ENCODE measurements at regions not wholly inside any gene's neighbourhood (a gene's known extent, or its start where the extent isn't known, plus 50 kb on each side); places are given as distances from the start of the nearest gene placed in this dataset.

GRCh38 chr11:22037505-22037904 is 155.4 kb upstream of the ANO5 start:
- TF ChIP-seq SIN3A (IDR thresholded peaks at IDR 0.05; ENCODE audit: borderline replicate concordance in 2 of 2, control insufficient read depth in 1 of 2, low read depth in 2 of 2, low read length in 2 of 2): no peak
- TF ChIP-seq NR2C2 (CRISPR knock-in tag; IDR thresholded peaks at IDR 0.05): no peak
- TF ChIP-seq NR2C2 (tag; IDR thresholded peaks at IDR 0.05): no peak
- no peak for TF ChIP-seq PML (IDR thresholded peaks at IDR 0.05; ENCODE audit: low read length)
- TF ChIP-seq TAF1 (IDR thresholded peaks at IDR 0.05; ENCODE audit: control insufficient read depth, extremely low read depth, insufficient read depth, low read length, severe bottlenecking): no peak
- no peak for TF ChIP-seq SIRT6 (IDR thresholded peaks at IDR 0.05; ENCODE audit: low read depth, low read length)
- TF ChIP-seq ZNF3 (CRISPR knock-in tag; IDR thresholded peaks at IDR 0.05): no peak
- no peak for TF ChIP-seq ZBTB8A (IDR thresholded peaks at IDR 0.05; ENCODE audit: partially characterized antibody)
- TF ChIP-seq SP1 (CRISPR knock-in tag; IDR thresholded peaks at IDR 0.05): no peak
- TF ChIP-seq RNF219 (CRISPR knock-in tag; IDR thresholded peaks at IDR 0.05): no peak
